ENCODE measurements at regions not wholly inside any gene's neighbourhood (a gene's known extent, or its start where the extent isn't known, plus 50 kb on each side); places are given as distances from the start of the nearest gene placed in this dataset.
"Not testable (repeated sequence)": the region's sequence is repeated elsewhere in the genome, so short reads cannot be mapped to it uniquely, and the experiment has no call there.

DNA sequence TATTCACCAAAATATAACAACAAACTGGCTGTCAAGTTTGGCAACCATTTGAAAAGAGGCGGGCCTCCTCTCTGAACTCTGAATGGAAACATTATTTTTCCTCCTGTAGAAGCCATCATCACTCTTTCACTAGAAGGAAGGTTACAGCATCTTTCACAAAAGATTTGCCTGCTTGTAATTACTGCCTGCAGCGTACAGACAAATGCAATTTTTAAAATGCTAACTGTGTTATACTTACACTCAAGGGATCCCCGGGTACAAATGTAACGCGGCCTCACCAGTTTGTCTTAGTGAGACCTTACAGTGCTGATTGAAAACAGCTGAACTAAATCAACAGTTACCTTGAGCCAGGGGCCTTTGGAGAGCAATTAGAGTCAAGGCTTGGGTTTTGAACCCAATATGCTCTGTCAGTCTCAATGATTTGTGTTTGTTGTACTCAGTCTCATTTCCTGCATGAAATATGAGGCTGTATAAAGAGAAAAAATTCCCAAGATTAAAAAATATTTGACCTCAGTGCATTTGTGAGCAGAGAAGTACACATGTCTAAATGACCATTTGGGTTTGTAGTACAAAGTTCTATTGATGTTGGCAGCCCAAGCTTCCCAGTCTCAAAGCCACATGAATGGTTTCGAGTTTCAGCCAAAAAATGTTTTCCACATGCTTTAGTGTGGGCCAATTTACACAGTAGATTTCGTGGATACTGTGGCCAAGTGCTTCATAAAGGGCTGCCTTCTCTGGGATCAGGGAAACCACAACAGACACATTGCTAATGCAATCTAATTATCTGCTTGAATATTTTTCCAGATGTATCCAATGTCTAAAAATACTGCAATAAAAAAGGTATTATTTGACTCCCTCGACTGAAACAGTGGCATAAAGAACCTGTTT lies 500.0 kb downstream of the SPATA31D1 start:
- H3K27ac Mint-ChIP-seq = no peak overlapping the region
- TF ChIP-seq, protein P1, sequence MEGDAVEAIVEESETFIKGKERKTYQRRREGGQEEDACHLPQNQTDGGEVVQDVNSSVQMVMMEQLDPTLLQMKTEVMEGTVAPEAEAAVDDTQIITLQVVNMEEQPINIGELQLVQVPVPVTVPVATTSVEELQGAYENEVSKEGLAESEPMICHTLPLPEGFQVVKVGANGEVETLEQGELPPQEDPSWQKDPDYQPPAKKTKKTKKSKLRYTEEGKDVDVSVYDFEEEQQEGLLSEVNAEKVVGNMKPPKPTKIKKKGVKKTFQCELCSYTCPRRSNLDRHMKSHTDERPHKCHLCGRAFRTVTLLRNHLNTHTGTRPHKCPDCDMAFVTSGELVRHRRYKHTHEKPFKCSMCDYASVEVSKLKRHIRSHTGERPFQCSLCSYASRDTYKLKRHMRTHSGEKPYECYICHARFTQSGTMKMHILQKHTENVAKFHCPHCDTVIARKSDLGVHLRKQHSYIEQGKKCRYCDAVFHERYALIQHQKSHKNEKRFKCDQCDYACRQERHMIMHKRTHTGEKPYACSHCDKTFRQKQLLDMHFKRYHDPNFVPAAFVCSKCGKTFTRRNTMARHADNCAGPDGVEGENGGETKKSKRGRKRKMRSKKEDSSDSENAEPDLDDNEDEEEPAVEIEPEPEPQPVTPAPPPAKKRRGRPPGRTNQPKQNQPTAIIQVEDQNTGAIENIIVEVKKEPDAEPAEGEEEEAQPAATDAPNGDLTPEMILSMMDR (IDR thresholded peaks at IDR 0.05) = no peak
- H3K4me3 Mint-ChIP-seq = no peak overlapping the region

DNA sequence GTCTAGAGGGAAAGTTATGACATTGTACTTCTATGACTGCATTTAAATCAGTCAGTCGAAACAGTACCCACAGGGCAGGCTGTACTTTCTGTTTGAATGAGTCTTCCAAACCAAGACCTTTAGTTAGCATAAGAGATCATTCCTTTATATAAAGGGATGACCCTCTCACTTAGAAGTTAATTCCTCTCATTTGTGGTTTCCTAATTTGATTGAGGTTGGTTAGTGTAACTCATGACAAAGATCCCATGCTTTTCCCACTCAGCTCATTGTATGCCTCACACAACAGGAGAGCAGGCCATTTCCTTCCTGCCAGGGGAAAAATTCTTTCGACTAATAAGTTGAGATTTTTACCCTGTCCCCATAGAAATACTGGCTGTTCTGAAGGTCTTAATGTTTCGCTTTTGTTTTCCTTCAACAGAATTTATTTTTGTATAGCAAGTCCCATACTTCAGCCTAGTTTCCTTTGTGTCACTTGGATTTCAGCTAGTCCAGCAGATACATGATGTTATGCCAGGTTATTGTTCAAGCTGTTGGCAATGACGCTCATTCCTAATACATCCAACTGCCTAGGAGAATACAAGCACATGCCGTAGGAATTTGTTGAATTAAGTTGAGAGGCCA lies 500.7 kb downstream of the SPATA31D1 start:
- DNase-seq = no peak
- H3K27me3 Mint-ChIP-seq (ENCODE audit: insufficient read depth) = no peaks in the 10 kb centered on the region; the same call in none of the 2 replicates
- H3K27ac Mint-ChIP-seq = peak overlapping the region; percentile 12; the same call in 1 of the 2 replicates
- TF ChIP-seq, protein P1 (IDR thresholded peaks at IDR 0.05) = no peak
- H3K4me1 Mint-ChIP-seq (ENCODE audit: low read depth) = peaks cover 38% of the 10 kb centered on the region
- H3K9me3 Mint-ChIP-seq = no peaks in the 10 kb centered on the region
- H3K36me3 Mint-ChIP-seq (ENCODE audit: low read depth) = no peaks in the 10 kb centered on the region
- H3K4me3 Mint-ChIP-seq = peak overlapping the region; percentile 26

More for the DNA sequence above, 500.0 kb downstream of the SPATA31D1 start:
- Mint-ChIP-seq H3K4me1 (ENCODE audit: low read depth) (peaks cover 38% of the 10 kb centered on the region), H3K36me3 (ENCODE audit: low read depth) (no peaks in the 10 kb centered on the region), H3K27me3 (ENCODE audit: insufficient read depth) (no peaks in the 10 kb centered on the region; the same call in none of the 2 replicates), H3K9me3 (no peaks in the 10 kb centered on the region)
- peak; percentile 32 for DNase-seq

DNA sequence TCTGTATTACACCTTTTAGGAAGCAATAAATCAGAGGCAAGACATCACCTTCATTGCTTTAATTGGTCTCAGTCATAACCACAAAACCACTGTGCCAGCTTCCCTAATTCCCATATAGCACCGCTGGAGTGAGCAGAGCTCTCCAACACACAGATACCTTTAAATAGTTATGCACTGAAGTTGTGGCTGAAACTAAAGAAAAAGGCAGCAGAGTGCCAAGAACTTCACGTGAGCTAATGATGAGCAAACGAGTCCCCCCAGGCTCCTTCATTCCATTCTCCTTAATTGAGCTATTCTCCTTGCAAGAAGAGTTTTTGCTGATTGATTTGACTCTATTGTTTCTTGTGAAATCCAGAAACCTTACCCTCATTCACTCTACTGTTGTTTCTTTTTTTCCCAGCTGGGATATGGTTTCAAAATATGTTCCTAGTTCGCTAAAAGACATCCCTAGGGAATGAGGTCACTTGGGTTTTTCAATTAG lies 501.5 kb downstream of the SPATA31D1 start:
- H3K36me3 Mint-ChIP-seq (ENCODE audit: low read depth) = no peaks in the 10 kb centered on the region
- H3K9me3 Mint-ChIP-seq = no peaks in the 10 kb centered on the region
- H3K4me1 Mint-ChIP-seq (ENCODE audit: low read depth) = peaks cover 38% of the 10 kb centered on the region
- H3K27ac Mint-ChIP-seq = peak overlapping the region; percentile 19; the same call in 1 of the 2 replicates
- peak; percentile 65 for DNase-seq
- H3K4me3 Mint-ChIP-seq = peak overlapping the region; percentile 26
- H3K27me3 Mint-ChIP-seq (ENCODE audit: insufficient read depth) = no peaks in the 10 kb centered on the region; the same call in 1 of the 2 replicates
- TF ChIP-seq, protein P1 (IDR thresholded peaks at IDR 0.05) = no peak

GRCh38 chr9:82490821-82491220 lies 502.2 kb downstream of the SPATA31D1 start:
- not testable (repeated sequence) for H3K9me3 Mint-ChIP-seq; H3K27ac Mint-ChIP-seq; H3K36me3 Mint-ChIP-seq (ENCODE audit: low read depth); H3K4me3 Mint-ChIP-seq; H3K27me3 Mint-ChIP-seq (ENCODE audit: insufficient read depth); DNase-seq
- H3K4me1 Mint-ChIP-seq (ENCODE audit: low read depth) = peaks cover 38% of the 10 kb centered on the region

DNA sequence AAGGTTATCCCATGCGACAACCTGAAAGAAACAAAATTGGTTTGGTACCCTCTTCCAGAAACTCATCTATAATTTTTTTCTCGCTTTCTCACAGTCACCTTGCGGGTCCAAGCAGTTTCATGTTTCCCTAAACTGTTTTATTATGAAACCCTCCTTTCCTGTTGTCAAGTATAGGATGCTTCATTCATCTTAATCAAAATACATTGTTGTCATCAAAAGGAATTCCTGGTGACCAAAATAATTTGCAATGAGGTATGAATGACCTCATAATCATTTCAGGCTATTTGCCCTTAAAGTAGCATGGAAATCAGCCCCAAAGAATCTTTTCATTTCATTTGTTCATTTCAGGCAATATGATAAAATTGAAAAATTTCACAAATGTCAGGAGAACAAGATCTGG lies 503.0 kb downstream of the SPATA31D1 start:
- TF ChIP-seq, protein P1 (IDR thresholded peaks at IDR 0.05) = no peak

DNA sequence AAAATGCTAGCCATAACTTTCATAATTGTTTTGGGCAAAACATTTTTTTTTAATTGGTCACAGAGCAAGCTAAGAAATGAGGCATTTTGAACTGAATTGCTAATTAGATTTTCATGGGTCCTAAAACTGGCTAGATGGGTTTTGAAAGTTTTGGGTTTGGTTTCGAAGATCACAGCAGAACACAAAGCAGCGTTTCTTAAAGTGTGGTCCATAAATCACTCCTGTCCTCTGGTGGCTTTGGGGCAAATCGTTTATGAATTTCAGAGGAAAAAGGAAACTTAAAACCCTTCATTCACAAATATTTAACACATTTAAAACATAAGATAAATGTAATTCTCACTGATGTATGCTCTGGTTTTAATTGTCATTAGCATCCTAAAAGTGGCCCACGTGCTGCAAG lies 503.7 kb downstream of the SPATA31D1 start:
- Mint-ChIP-seq H3K4me3 (no peak overlapping the region), H3K36me3 (ENCODE audit: low read depth) (no peaks in the 10 kb centered on the region), H3K27ac (no peak overlapping the region), H3K27me3 (ENCODE audit: insufficient read depth) (peaks cover 4% of the 10 kb centered on the region), H3K9me3 (no peaks in the 10 kb centered on the region), H3K4me1 (ENCODE audit: low read depth) (peaks cover 38% of the 10 kb centered on the region)
- TF ChIP-seq, protein P1 (IDR thresholded peaks at IDR 0.05) = peak; percentile 41; the same call in 1 of the 2 replicates
- no peak for DNase-seq

More for the DNA sequence above, 503.0 kb downstream of the SPATA31D1 start:
- H3K9me3 Mint-ChIP-seq = no peaks in the 10 kb centered on the region
- peaks cover 38% of the 10 kb centered on the region for H3K4me1 Mint-ChIP-seq (ENCODE audit: low read depth)
- H3K27ac Mint-ChIP-seq = no peak overlapping the region
- no peak for DNase-seq
- peaks cover 1% of the 10 kb centered on the region; the same call in 1 of the 2 replicates for H3K27me3 Mint-ChIP-seq (ENCODE audit: insufficient read depth)
- no peak overlapping the region for H3K4me3 Mint-ChIP-seq
- H3K36me3 Mint-ChIP-seq (ENCODE audit: low read depth) = no peaks in the 10 kb centered on the region
